ENCODE measurements at regions not wholly inside any gene's neighbourhood (a gene's known extent, or its start where the extent isn't known, plus 50 kb on each side); places are given as distances from the start of the nearest gene placed in this dataset.

DNA sequence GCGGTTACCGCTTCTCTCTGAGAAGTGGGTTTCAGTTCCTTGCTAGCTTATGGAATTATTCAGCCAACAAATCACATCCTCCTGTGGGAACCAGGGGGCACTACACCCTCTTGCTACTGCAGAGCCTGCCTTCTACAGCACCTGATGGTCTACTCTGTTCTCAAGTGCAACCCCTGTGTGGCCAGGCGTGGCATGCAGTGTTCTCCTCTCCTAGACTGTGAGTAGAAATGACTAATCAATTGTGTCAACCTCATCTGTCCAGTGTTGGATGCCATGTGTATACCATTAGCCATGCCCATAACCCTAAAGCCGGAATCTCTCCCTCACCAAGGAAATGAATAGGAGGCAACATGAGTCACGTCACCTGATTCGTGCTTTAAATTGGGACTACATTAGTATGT lies 117.2 kb upstream of the LIFR start:
- CTCF ChIA-PET (ENCODE audit: low intra/inter-chr PET ratio, low total read pairs) = no interaction called here
- Histone ChIP-seq H3K36me3 (replicated peaks in 1 of 2; ENCODE audit: control insufficient read depth in 1 of 2, insufficient read depth in 2 of 2, low read length in 2 of 2) (no peaks in the 10 kb centered on the region), H3K9me3 (ENCODE audit: low read length) (no peaks in the 10 kb centered on the region), H2AFZ (ENCODE audit: low read length) (no peak overlapping the region), H3K4me3 (replicated peaks in 1 of 3; ENCODE audit: insufficient read depth in 1 of 3, low read depth in 2 of 3, low read length in 3 of 3) (no peak overlapping the region), H3K4me2 (ENCODE audit: low read depth, low read length) (no peak overlapping the region), H3K27me3 (ENCODE audit: control insufficient read depth in 1 of 2, insufficient read depth in 2 of 2, low read length in 2 of 2) (peaks cover 0 to 3% of the 10 kb centered on the region in 2 experiments; a peak in 1 of 5 replicates), H3K9ac (ENCODE audit: insufficient read depth, low read depth, low read length) (no peak overlapping the region), H4K20me1 (ENCODE audit: insufficient read depth, low read length) (no peaks in the 10 kb centered on the region), H3K79me2 (ENCODE audit: insufficient read depth, low read length) (no peaks in the 10 kb centered on the region), H3K27ac (ENCODE audit: extremely low read length, insufficient read depth, low read length) (no peak overlapping the region), H3K4me1 (ENCODE audit: insufficient read depth, low read length) (peaks cover 11% of the 10 kb centered on the region)
- peak; percentile 70 for ATAC-seq
- no peak for FAIRE-seq
- intact Hi-C loops (cut with micrococcal nuclease; ENCODE audit: unreplicated experiment) = no loop called here
- in situ Hi-C loops (cut with HindIII; ENCODE audit: extremely low pct_ligation_motif_present, low pct_unique_long_range_greater_than_20kb) = no loop called here
- DNase-seq (ENCODE audit: low spot score) = peak; percentile 13
- POLR2A ChIA-PET = no interaction called here
- 68% methylated on average over 4 of the region's 6 CpGs for WGBS (ENCODE audit: low lambda C conversion rate)
- BruUV-seq (replicated peaks) = no TSS peak
- TF ChIP-seq, protein P1, sequence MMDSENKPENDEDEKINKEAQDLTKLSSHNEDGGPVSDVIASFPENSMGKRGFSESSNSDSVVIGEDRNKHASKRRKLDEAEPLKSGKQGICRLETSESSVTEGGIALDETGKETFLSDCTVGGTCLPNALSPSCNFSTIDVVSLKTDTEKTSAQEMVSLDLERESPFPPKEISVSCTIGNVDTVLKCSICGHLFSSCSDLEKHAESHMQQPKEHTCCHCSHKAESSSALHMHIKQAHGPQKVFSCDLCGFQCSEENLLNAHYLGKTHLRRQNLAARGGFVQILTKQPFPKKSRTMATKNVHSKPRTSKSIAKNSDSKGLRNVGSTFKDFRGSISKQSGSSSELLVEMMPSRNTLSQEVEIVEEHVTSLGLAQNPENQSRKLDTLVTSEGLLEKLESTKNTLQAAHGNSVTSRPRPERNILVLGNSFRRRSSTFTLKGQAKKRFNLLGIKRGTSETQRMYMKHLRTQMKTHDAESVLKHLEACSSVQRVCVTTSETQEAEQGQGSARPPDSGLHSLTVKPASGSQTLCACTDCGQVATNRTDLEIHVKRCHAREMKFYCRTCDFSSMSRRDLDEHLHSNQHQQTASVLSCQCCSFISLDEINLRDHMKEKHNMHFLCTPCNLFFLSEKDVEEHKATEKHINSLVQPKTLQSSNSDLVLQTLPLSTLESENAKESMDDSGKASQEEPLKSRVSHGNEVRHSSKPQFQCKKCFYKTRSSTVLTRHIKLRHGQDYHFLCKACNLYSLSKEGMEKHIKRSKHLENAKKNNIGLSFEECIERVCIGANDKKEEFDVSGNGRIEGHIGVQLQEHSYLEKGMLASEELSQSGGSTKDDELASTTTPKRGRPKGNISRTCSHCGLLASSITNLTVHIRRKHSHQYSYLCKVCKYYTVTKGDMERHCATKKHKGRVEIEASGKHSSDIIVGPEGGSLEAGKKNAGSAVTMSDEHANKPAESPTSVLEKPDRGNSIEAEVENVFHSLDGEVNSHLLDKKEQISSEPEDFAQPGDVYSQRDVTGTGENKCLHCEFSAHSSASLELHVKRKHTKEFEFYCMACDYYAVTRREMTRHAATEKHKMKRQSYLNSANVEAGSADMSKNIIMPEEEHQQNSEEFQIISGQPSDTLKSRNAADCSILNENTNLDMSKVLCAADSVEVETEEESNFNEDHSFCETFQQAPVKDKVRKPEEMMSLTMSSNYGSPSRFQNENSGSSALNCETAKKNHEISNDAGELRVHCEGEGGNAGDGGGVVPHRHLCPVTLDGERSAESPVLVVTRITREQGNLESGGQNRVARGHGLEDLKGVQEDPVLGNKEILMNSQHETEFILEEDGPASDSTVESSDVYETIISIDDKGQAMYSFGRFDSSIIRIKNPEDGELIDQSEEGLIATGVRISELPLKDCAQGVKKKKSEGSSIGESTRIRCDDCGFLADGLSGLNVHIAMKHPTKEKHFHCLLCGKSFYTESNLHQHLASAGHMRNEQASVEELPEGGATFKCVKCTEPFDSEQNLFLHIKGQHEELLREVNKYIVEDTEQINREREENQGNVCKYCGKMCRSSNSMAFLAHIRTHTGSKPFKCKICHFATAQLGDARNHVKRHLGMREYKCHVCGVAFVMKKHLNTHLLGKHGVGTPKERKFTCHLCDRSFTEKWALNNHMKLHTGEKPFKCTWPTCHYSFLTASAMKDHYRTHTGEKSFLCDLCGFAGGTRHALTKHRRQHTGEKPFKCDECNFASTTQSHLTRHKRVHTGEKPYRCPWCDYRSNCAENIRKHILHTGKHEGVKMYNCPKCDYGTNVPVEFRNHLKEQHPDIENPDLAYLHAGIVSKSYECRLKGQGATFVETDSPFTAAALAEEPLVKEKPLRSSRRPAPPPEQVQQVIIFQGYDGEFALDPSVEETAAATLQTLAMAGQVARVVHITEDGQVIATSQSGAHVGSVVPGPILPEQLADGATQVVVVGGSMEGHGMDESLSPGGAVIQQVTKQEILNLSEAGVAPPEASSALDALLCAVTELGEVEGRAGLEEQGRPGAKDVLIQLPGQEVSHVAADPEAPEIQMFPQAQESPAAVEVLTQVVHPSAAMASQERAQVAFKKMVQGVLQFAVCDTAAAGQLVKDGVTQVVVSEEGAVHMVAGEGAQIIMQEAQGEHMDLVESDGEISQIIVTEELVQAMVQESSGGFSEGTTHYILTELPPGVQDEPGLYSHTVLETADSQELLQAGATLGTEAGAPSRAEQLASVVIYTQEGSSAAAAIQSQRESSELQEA (CRISPR knock-in tag; IDR thresholded peaks at IDR 0.05; ENCODE audit: not compliant biosample characterization) = no peak
- TF ChIP-seq STAG1 (CRISPR knock-in tag; IDR thresholded peaks at IDR 0.05) (peak; percentile 32), ESRRA (CRISPR knock-in tag; IDR thresholded peaks at IDR 0.05; ENCODE audit: low read depth) (no peak), MTA1 (CRISPR knock-in tag; IDR thresholded peaks at IDR 0.05; ENCODE audit: borderline replicate concordance) (no peak), ZNF431 (CRISPR knock-in tag; IDR thresholded peaks at IDR 0.05; ENCODE audit: borderline replicate concordance, low read depth) (no peak), FLYWCH1 (CRISPR knock-in tag; IDR thresholded peaks at IDR 0.05) (no peak)
- TF ChIP-seq, protein P2, sequence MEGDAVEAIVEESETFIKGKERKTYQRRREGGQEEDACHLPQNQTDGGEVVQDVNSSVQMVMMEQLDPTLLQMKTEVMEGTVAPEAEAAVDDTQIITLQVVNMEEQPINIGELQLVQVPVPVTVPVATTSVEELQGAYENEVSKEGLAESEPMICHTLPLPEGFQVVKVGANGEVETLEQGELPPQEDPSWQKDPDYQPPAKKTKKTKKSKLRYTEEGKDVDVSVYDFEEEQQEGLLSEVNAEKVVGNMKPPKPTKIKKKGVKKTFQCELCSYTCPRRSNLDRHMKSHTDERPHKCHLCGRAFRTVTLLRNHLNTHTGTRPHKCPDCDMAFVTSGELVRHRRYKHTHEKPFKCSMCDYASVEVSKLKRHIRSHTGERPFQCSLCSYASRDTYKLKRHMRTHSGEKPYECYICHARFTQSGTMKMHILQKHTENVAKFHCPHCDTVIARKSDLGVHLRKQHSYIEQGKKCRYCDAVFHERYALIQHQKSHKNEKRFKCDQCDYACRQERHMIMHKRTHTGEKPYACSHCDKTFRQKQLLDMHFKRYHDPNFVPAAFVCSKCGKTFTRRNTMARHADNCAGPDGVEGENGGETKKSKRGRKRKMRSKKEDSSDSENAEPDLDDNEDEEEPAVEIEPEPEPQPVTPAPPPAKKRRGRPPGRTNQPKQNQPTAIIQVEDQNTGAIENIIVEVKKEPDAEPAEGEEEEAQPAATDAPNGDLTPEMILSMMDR (CRISPR knock-in tag; IDR thresholded peaks at IDR 0.05) = 0 out of 2 replicates have a peak, but pooled peaks have one; percentile 14
- TF ChIP-seq, protein P3, sequence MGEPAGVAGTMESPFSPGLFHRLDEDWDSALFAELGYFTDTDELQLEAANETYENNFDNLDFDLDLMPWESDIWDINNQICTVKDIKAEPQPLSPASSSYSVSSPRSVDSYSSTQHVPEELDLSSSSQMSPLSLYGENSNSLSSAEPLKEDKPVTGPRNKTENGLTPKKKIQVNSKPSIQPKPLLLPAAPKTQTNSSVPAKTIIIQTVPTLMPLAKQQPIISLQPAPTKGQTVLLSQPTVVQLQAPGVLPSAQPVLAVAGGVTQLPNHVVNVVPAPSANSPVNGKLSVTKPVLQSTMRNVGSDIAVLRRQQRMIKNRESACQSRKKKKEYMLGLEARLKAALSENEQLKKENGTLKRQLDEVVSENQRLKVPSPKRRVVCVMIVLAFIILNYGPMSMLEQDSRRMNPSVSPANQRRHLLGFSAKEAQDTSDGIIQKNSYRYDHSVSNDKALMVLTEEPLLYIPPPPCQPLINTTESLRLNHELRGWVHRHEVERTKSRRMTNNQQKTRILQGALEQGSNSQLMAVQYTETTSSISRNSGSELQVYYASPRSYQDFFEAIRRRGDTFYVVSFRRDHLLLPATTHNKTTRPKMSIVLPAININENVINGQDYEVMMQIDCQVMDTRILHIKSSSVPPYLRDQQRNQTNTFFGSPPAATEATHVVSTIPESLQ (CRISPR knock-in tag; conservative IDR thresholded peaks at IDR 0.05) = no peak
- TF ChIP-seq, protein P4, sequence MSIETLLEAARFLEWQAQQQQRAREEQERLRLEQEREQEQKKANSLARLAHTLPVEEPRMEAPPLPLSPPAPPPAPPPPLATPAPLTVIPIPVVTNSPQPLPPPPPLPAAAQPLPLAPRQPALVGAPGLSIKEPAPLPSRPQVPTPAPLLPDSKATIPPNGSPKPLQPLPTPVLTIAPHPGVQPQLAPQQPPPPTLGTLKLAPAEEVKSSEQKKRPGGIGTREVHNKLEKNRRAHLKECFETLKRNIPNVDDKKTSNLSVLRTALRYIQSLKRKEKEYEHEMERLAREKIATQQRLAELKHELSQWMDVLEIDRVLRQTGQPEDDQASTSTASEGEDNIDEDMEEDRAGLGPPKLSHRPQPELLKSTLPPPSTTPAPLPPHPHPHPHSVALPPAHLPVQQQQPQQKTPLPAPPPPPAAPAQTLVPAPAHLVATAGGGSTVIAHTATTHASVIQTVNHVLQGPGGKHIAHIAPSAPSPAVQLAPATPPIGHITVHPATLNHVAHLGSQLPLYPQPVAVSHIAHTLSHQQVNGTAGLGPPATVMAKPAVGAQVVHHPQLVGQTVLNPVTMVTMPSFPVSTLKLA (IDR thresholded peaks at IDR 0.05) = no peak
